HG03139 (cell line): ENCODE measurements at regions not wholly inside any gene's neighbourhood (a gene's known extent, or its start where the extent isn't known, plus 50 kb on each side); places are given as distances from the start of the nearest gene placed in this dataset.
"Not testable (repeated sequence)": the region's sequence is repeated elsewhere in the genome, so short reads cannot be mapped to it uniquely, and the experiment has no call there.

Source experiments
- ATAC-seq: cut with Tn5 transposase; IDR thresholded peaks from one replicate; pipeline ENCODE4 v1.9.1; 2021; ENCODE audit not compliant: unreplicated experiment

DNA sequence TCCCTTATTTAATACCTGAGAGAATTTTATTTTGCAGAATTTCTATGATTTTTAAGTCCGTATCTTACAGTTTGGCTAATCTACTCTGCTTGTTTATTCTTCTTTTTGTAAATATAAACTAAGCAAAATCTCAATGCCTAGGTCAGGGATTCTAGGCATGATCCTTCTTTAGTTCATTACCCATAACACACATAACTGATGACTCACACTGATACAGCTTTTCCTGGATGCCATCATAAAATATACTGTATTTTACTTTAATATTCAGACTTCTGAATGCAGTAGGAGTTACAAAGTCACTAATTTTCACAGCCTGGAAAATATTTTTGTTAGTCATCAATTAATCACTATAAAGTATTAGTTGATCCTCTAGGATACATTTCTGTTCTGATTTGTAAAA, 898.2 kb upstream of the RAG2 start:
- no peak for ATAC-seq

DNA sequence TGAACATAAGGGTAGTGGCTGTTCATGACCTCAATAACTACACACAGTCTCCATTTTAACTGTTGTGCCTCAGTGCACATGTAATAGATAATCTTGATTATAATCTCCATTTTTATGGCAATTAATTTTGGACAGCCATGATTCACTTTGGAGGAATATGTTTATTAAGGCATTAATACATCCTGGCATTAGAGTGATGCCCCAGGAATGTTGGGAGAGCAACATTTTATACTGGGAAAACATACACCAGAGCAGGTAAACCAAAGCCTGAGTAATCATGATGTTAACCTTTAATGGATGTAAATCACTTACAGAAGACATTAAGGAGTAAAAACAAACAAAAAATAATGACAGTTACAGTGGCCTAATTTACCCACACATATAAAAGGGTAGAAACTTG, 886.3 kb upstream of the RAG2 start:
- no peak for ATAC-seq

DNA sequence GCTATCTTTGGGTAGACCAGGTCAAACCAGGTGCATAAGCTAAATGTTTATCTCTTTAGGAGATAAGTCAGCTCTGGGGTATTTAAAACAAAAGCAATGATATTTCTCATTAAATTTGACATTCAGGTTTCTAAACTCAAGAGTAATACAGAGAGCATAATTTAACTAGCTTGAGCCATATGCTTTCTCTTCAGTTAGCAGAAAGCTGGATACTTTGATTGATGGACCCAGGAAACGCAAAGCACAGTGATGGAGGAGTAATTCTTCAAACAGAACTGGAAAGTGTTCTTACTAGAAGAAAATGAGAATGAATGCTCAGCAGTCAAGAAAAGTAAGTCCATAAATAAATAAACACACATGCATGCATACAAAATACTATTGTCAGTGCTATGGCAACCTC, 885.7 kb upstream of the RAG2 start:
- no peak for ATAC-seq

DNA sequence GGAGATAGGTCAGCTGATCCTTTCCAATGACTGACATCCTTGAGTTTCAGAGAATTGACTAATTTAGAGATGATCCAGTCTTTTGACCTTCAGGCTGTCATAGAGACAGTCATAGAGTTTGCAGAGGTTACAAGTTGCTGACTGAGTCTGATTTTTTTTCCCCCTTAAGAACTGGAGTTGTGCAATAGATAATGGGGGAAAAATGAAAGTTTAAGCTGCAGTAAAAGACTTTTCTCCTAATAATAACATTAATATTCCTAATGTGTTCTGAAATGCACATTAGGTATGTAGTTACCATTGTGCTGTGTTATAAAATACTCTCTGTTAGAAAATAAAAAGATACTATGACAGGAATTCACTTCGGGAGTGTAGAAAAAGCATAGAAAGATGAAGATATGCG, 876.9 kb upstream of the RAG2 start:
- ATAC-seq: no peak

DNA sequence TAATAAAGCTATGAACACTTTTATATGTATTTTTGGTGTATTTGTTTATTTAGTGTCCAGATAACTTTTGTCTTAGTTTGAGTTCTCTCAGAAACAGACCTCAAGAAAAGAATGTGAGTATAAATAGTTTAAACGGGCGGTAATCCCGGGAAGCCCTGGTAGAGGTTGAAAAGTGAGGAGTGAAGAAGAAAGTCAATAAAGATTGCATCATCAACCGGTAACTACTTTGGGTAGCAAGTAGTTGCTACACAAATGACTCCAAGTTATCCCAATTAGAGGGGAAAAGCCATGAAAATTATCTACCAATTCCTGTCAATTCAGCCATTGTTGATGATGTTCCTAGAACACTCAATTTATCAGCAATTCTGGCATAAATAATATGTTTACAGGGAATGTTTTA, 870.3 kb upstream of the RAG2 start:
- ATAC-seq: no peak

DNA sequence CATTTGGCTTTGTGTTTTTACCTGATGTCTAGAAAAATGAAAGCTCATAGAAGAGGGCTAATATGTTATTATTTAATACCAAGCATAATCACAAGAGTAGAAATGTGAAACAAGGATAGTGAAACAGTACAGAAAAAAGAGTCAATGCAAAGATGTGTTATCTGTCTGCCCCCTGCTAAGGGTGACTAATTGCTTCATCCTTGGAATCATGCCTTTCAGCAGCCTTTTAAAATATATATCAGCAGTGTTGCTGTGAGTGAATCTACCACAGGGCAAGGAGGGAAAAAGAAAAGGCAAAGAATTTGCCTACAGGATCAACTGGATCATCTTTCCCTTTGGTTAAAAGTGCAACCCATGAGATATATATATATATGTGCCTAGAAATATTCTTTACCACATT, 867.2 kb upstream of the RAG2 start:
- ATAC-seq: no peak

DNA sequence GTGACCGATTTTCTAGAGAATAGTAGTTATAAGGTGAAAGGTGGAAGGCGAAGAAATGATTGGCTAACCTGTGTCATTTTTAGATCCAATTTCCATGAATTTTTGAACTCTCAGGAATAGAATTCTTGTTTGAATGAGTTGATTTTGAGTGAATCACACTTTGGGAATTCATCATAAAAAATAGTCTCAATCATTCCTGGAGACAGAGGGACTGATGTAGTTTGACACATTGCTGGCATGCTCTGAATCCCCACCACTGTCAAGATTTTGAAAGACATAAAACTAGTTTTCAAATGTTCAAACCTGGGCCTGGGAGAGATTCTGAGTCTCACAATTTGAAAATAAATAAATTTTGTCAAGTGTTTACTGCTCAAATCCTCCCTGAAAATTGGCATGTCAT, 861.4 kb upstream of the RAG2 start:
- no peak for ATAC-seq

DNA sequence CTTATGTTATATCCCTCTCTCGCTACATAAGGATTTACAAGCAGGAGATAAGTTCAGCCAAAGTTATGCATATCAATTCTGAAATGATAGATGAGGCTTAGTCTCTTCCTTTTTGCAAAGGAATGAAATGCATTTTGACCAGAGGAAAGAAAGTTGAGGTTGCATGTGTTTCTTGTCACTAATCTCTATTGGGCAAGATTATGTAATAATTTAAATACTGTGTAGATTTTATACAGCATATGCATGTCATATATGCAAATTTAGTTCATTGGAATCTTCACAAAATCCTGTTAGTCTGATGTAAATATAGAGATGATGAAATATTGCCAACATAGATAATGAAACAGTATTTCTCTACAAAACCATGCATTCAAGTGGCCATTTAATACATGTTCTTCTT, 858.7 kb upstream of the RAG2 start:
- ATAC-seq: no peak

DNA sequence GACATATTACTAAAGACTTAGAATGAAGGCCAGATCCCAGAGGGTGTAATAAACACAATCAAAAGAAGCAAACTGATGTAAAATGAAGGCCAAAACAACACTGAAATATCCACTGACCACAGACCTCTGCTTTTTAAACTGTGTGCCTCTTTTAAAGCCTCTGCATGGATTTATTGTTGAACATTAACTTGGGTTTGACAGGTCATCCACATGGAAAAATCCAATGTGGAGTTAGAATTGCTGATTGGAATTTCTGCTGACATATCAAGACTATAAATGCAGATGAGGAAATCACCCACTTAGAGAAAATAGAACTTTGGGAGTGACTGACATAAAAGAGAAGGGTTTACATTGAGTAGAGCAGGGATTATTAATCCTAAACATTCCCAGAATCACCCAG, 853.9 kb upstream of the RAG2 start:
- no peak for ATAC-seq

DNA sequence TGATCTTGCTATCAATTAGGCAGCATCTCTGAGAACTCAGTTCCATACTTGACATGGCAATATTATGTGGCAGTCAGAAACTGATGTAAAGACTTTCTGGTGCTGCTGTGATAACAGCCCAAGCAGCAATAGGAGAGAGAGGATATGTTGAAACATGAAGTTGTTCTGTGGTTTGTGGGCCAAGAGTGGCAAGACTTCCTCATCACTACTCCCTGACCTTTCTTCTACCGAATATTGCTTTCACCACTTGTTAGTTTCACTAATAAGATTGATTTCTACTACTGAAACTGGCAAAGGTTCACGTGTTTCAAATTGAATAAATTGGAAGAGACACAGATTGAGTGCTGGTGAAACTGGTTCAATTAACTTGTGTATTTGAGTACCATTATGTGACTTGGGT, 852.6 kb upstream of the RAG2 start:
- no peak for ATAC-seq

DNA sequence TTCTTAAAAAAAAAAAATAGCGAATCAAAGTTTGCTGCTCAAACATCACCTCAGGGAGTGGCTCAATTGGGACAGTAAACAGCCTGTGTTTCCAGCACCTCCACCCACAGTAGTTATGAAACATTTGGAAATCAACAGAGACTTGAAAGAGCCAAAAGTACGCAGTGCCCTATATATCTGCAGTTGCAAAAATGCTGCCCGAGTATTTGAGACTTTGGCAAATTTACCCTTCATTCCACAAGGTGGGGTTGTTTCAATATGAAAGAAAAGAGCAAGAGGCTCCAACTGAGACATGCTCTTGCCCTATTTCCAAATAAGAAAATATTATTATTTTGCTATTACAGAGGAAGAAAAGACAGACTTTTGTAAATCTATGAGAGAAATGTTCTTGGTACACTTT, 851.1 kb upstream of the RAG2 start:
- ATAC-seq: no peak

DNA sequence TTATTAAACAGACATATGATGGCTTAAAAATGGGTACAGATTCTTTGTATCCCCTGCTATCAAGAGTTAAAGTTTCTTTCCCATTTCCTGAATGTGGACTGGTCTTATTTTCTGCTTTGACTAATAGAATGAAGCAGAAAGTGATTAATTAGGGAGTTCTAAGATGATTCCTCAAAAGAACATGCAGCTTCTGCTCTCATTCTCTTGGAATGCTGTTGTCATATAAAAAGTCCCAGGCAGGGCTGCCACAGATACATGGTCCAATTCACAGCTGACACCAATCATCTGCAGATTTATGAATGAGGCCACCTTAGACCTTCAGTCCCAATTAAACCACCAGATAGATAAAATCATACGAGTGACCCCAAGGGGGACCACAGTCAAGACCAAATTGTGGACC, 844.5 kb upstream of the RAG2 start:
- ATAC-seq: no peak

DNA sequence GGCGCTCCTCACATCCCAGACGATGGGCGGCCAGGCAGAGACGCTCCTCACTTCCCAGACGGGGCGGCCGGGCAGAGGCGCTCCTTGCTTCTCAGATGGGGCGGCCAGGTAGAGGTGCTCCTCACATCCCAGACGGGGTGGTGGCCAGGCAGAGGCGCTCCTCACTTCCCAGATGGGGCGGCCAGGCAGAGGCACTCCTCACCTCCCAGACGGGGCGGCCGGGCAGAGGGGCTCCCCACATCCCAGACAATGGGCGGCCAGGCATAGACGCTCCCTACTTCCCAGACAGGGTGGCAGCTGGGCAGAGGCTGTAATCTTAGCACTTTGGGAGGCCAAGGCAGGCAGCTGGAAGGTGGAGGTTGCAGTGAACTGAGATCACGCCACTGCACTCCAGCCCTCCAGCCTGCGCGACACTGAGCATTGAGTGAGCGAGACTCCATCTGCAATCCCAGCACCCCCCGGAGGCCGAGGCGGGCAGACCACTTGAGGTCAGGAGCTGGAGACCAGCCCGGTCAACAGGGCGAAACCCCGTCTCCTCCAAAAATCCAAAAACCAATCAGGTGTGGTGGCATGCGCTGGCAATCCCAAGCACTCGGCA, 833.7 kb upstream of the RAG2 start:
- not testable (repeated sequence) for ATAC-seq

DNA sequence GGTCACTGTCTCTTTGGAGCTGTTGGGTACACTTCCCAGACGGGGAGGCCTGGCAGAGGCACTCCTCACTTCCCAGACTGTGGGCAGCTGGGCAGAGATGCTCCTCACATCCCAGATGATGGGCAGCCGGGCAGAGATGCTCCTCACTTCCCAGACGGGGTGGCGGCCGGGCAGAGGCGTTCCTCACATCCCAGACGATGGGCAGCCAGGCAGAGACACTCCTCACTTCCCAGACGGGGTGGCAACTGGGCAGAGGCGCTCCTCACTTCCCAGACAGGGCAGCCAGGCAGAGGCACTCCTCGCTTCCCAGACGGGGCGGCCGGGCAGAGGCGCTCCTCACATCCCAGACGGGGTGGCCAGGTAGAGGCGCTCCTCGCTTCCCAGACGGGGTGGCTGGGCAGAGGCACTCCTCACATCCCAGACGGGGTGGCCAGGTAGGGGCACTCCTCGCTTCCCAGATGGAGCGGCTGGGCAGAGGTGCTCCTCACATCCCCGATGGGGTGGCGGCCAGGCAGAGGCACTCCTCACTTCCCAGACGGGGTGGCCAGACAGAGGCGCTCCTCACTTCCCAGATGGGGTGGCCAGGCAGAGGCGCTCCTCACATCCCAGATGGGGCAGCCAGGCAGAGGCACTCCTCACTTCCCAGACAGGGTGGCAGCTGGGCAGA, 833.1 kb upstream of the RAG2 start:
- ATAC-seq: not testable (repeated sequence)

DNA sequence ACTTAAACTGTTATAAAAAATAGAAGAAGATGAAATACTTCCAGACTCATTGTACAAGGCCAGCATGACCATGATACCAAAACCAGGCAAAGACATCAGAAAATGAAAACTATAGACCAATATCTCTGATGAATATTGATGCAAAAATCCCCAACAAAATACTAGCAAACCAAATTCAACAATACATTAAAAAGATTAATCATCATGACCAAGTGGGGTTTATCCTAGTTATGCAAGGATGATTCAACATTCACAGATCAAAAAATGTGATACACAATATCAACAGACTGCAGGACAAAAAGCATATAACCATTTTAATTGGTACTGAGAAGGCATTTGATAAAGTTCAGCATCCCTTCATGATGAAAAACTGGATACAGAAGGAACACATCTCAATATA, 824.5 kb upstream of the RAG2 start:
- no peak for ATAC-seq

DNA sequence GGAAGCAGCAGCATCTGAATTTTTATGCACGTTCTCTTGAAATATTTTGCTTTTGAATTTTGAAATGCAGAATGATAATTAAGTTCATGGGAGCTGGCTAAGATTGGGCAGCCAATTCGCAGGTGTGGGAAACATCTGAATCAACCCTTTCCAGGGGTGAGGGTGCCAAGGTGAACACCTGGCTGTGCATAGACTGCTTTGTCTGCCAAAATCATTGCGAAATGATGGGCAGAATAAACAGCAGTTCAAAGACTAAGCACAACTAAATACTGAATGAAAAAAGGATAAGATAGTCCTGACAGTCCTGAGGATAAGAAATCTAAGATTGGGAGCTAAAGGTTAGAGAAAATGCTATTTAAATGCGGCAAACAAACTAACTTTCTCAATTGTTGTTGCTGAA, 813.3 kb upstream of the RAG2 start:
- no peak for ATAC-seq

DNA sequence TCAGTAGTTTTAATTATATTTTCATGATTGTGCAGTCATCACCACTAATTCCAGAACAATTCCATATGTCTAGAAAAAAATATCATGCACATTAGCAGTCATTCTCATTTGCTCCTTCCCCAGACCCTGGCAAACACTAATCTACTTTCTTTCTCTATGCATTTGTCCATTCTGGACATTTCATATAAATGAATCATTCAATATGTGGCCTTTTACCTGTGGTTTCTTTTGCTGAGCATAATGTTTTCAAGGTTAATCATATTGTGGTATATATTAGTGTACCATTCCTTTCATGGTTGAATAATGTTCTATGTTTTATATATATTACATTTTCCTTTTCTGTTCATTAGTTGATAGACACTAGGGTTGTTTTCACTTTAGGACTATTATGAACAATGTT, 811.1 kb upstream of the RAG2 start:
- no peak for ATAC-seq

DNA sequence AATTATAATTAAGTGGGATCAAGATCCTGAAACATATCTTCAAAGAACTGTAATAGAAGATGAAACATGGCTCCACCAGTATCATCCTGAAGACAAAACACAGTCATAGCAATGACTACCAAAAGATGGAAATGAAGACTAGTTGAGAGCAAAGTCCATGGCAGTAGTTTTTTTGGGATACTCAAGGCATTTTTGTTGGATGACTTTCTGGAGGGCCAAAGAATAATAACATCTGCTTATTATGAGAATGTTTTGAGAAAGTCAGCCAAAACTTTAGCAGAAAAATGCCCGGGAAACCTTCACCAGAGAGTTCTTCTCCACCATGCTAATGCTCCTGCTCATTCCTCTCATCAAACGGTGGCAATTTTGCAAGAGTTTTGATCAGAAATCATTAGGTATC, 809.4 kb upstream of the RAG2 start:
- ATAC-seq: no peak

DNA sequence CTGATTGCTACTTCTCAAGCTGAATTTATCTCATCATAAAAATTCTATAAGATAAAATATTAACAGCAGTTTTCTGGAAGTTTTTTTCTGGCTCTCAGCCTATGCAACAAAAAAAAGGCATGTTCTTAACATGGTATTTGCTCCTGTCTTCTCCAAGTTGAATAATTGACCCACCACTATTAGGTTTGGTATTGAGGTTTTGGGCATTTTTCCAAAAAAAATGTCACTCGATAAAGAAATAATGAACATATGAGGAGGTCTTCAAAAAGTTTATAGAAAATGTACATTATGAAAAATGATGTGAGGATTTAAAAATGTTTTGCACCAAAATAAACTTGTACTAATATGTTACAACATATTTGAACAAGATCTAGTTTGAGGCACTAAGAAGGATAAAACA, 808.6 kb upstream of the RAG2 start:
- no peak for ATAC-seq

DNA sequence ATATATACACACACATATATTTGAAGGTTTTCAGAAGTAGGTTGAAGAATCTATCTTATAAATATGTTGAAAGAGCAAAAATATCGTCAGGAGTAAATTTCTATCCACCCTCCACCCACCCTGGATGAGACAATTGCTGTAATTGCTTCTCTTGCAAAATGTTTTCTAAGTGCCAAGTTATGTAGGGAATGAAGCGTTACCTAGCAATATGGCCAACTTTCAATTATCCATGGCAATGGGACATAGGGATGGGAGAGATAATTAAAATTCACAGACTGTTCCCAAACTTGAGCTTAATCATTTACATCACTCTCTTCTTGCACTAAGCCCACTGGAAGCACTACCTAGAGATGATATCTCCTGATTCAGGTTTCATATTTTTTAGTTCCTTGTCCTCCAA, 806.2 kb upstream of the RAG2 start:
- no peak for ATAC-seq

DNA sequence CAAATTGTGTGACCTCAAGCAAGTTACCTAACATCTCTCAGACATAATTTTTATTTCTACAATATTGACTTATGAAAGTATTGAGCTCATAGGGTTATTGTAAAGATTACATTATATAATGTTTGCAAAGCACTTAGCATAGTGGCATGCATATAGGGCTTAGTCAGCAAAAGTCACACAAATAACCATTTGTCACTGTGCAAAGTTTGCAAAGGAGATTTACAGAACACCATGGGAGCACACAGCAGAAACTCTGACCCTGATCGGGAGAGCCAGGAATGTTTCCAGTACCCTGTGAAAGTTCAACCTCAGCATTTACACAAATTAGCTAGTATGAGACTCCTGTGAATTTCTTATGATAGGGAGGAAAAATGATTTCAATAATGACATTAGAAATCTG, 804.6 kb upstream of the RAG2 start:
- ATAC-seq: no peak

DNA sequence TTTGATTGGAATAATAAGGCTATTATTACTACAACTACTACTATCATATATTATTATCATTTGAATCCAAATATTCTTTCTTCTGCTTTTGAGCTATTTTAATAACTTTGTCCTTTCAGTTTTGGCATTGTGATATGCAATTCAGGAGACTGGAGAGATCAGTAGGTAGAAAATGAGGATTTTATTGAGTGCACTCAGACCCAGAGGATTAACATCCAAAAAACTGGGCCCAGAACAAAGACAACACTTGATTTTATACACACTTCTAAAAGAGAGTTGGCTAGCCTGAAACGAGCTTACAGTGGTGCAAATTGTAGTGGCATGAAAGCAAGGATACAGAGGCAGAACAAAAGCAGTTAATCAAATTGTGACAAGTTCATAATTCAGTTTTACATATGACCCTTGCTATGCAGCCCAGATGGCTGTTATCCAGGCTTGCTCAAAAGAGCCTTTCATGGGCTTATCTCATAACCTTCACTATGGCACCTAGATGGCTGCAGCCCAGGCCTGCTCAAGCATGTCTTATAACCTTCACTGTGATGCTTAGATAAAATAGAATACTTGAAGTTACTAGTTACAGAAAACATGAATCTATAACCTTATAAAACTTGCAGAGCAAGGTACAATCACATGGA, 796.3 kb upstream of the RAG2 start:
- ATAC-seq: no peak

DNA sequence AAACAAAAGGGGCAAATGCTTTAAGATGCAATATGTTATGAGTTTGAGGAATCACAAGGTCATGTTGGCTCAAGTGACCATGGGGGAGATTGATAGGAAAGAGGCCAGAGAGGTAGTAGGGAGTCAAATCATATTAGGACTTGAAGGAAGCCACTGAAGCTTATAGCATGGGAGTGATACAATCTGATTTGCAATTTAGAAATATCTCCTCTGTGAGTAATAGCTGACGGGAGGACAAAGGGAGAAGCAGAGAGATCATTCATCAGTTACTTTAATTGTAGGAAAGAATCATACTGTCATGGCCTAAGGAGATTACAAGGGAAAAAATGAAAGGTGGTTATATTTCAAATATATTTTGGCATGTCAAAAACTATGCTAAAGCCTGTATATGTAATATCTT, 793.6 kb upstream of the RAG2 start:
- no peak for ATAC-seq
